Uterus (tissue), 2 donors: ENCODE measurements at regions not wholly inside any gene's neighbourhood (a gene's known extent, or its start where the extent isn't known, plus 50 kb on each side); places are given as distances from the start of the nearest gene placed in this dataset.

Source experiments
- POLR2A ChIP-seq, 2 donors: fragments of 450-650 bp; IDR thresholded peaks; one replicate each; pipeline ENCODE4 v1.6.1; 2016; ENCODE audit warnings: antibody characterized with exemption in 2 of 2, mild to moderate bottlenecking in 1 of 2, moderate library complexity in 1 of 2
- TF ChIP-seq, protein P1 (sequence below), 4 experiments: fragments of 200-600 bp in 2 of 4; fragments of 450-650 bp in 2 of 4; sonication (generic) in 2 of 4; IDR thresholded peaks; one replicate each; pipeline ENCODE4 v1.5.1; 2016 to 2019; ENCODE audit warnings: antibody characterized with exemption in 4 of 4, mild to moderate bottlenecking in 2 of 4, moderate library complexity in 1 of 4

DNA sequence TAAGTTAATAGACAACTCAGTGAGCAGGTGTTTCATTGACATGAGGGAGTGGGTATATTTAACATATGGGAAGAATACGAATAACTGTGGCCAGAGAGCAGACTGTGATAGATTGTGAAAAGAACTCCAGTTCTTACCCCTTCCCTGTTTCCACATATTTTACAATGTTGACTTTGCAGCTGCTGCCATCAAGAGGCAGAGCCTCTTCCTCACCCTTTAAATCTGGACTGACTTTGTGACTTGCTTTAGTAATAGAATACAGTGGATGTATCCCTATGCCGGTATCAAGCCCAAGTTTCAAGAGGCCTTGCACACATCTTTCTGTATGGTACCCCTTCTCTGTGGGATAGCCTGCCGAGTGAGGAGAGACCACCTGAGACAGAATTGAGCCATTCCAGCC, 356.7 kb downstream of the ETNK1 start:
- TF ChIP-seq POLR2A (IDR thresholded peaks at IDR 0.05), result no peak
- TF ChIP-seq, protein P1, sequence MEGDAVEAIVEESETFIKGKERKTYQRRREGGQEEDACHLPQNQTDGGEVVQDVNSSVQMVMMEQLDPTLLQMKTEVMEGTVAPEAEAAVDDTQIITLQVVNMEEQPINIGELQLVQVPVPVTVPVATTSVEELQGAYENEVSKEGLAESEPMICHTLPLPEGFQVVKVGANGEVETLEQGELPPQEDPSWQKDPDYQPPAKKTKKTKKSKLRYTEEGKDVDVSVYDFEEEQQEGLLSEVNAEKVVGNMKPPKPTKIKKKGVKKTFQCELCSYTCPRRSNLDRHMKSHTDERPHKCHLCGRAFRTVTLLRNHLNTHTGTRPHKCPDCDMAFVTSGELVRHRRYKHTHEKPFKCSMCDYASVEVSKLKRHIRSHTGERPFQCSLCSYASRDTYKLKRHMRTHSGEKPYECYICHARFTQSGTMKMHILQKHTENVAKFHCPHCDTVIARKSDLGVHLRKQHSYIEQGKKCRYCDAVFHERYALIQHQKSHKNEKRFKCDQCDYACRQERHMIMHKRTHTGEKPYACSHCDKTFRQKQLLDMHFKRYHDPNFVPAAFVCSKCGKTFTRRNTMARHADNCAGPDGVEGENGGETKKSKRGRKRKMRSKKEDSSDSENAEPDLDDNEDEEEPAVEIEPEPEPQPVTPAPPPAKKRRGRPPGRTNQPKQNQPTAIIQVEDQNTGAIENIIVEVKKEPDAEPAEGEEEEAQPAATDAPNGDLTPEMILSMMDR (IDR thresholded peaks at IDR 0.05), result no peak
